A673 (cell line): ENCODE measurements at regions not wholly inside any gene's neighbourhood (a gene's known extent, or its start where the extent isn't known, plus 50 kb on each side); places are given as distances from the start of the nearest gene placed in this dataset.

ENCODE experiments used
- BruUV-seq: library from RNA; stranded (reverse); fragments of 400-500 nt; replicated peaks from 2 replicates; lab custom pipeline; 2021; lab: Mats Ljungman, UMichigan
- CTCF ChIA-PET: fragments of 300-600 bp; sonication (Branson Sonifier 250); formaldehyde crosslinking; loops from one replicate; lab custom pipeline; 2022; ENCODE audit warnings: antibody characterized with exemption; lab: Charles Lee
- POLR2A ChIA-PET: fragments of 300-600 bp; sonication (Branson Sonifier 250); formaldehyde crosslinking; loops from one replicate; lab custom pipeline; 2022; ENCODE audit warnings: antibody characterized with exemption; ENCODE audit not compliant: low non-redundant PET; lab: Charles Lee
- DNase-seq: peaks from one replicate; pipeline ENCODE4 v3.0.0-alpha.2; 2015; ENCODE audit warnings: low spot score
- H3K27ac ChIP-seq: fragments of 200-600 bp; sonication (generic); 2 replicates; pipeline ENCODE4 v1.5.1; 2016; ENCODE audit warnings: mixed run types, low read depth, mild to moderate bottlenecking, mixed read lengths, antibody characterized with exemption, low read length; ENCODE audit not compliant: poor library complexity, severe bottlenecking
- H3K27me3 ChIP-seq: fragments of 200-600 bp; sonication (generic); replicated peaks from 2 replicates; pipeline ENCODE4 v1.6.1; 2017; ENCODE audit warnings: mixed run types, low read depth, mild to moderate bottlenecking, mixed read lengths, antibody characterized with exemption, low read length; ENCODE audit not compliant: insufficient read depth, poor library complexity
- H3K36me3 ChIP-seq: fragments of 200-600 bp; sonication (generic); 2 replicates; pipeline ENCODE4 v1.6.1; 2016; ENCODE audit warnings: mixed run types, mild to moderate bottlenecking, mixed read lengths, antibody characterized with exemption, low read length; ENCODE audit not compliant: insufficient read depth, poor library complexity, severe bottlenecking
- H3K4me1 ChIP-seq: fragments of 200-600 bp; sonication (generic); 2 replicates; pipeline ENCODE4 v1.6.1; 2017; ENCODE audit warnings: mixed run types, mild to moderate bottlenecking, mixed read lengths, antibody characterized with exemption, low read length; ENCODE audit not compliant: insufficient read depth, poor library complexity, severe bottlenecking
- H3K4me3 ChIP-seq: fragments of 200-600 bp; sonication (generic); 2 replicates; pipeline ENCODE4 v1.5.1; 2016; ENCODE audit warnings: low read depth, mixed run types, mild to moderate bottlenecking, mixed read lengths, low read length; ENCODE audit not compliant: poor library complexity, severe bottlenecking
- H3K9me3 ChIP-seq: fragments of 200-600 bp; sonication (generic); 2 replicates; pipeline ENCODE4 v1.6.1; 2016; ENCODE audit warnings: mixed run types, low read depth, mild to moderate bottlenecking, mixed read lengths, antibody characterized with exemption, low read length; ENCODE audit not compliant: poor library complexity, severe bottlenecking
- EZH2 ChIP-seq: fragments of 200-600 bp; sonication (generic); IDR thresholded peaks from 2 replicates; pipeline ENCODE4 v1.6.1; 2017; ENCODE audit warnings: borderline replicate concordance, low read depth, mild to moderate bottlenecking, mixed read lengths, antibody characterized with exemption, low read length; ENCODE audit not compliant: poor library complexity, severe bottlenecking
- intact Hi-C: fragments of 100-400 bp; cut with micrococcal nuclease; formaldehyde crosslinking; loops from one replicate; pipeline ENCODE4 v1.10.0; 2022; ENCODE audit not compliant: unreplicated experiment
- TF ChIP-seq, protein P1 (sequence below): fragments of 300-800, 200-600 bp; sonication (generic); conservative IDR thresholded peaks from 2 replicates; pipeline ENCODE4 v1.5.1; 2017; ENCODE audit warnings: low read depth, mild to moderate bottlenecking, antibody characterized with exemption, low read length, moderate library complexity, mixed read lengths

- CTCF ChIA-PET: no interaction called here
- Histone ChIP-seq H3K36me3 (no peaks in the 10 kb centered on the region), H3K4me1 (no peaks in the 10 kb centered on the region), H3K9me3 (no peaks in the 10 kb centered on the region), H3K27me3 (no peaks in the 10 kb centered on the region), H3K27ac (no peak overlapping the region), H3K4me3 (no peak overlapping the region)
- BruUV-seq: no TSS peak
- POLR2A ChIA-PET: no interaction called here
- DNase-seq: no peak
- TF ChIP-seq, protein P1, sequence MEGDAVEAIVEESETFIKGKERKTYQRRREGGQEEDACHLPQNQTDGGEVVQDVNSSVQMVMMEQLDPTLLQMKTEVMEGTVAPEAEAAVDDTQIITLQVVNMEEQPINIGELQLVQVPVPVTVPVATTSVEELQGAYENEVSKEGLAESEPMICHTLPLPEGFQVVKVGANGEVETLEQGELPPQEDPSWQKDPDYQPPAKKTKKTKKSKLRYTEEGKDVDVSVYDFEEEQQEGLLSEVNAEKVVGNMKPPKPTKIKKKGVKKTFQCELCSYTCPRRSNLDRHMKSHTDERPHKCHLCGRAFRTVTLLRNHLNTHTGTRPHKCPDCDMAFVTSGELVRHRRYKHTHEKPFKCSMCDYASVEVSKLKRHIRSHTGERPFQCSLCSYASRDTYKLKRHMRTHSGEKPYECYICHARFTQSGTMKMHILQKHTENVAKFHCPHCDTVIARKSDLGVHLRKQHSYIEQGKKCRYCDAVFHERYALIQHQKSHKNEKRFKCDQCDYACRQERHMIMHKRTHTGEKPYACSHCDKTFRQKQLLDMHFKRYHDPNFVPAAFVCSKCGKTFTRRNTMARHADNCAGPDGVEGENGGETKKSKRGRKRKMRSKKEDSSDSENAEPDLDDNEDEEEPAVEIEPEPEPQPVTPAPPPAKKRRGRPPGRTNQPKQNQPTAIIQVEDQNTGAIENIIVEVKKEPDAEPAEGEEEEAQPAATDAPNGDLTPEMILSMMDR: no peak
- no peak for TF ChIP-seq EZH2
- intact Hi-C loops: no loop called here
These were observed 88.5 kb upstream of the ELAVL2 start for GRCh38 chr9:23914431-23915003.

- no peak for DNase-seq
- Histone ChIP-seq H3K27me3 (no peaks in the 10 kb centered on the region), H3K9me3 (no peaks in the 10 kb centered on the region), H3K36me3 (no peaks in the 10 kb centered on the region), H3K4me3 (no peak overlapping the region), H3K27ac (no peak overlapping the region), H3K4me1 (no peaks in the 10 kb centered on the region)
- TF ChIP-seq EZH2: no peak
- intact Hi-C loops: no loop called here
- POLR2A ChIA-PET: no interaction called here
- BruUV-seq: no TSS peak
- CTCF ChIA-PET: no interaction called here
These were observed 81.3 kb upstream of the ELAVL2 start for GRCh38 chr9:23907343-23907742.

DNA sequence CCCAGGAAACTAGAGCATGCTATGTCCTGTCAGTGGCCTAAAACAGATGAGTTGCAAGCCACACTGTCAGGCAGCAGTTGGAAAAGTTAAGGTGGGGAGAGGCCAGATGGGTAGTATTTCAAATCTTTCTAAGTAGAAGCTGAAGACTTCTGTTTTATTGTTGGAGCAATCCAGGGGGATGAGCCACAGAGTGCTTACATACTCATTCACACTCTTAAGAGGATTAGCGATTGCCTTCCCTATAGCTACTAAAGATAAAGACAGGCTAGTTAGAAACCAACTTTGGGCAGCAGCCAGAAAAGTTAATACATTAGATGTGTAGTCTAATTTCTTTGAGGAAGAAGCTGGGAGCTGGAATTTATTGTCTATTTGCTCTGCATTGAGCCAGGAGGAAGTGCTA, 61.7 kb upstream of the ELAVL2 start:
- Histone ChIP-seq H3K27me3 (no peaks in the 10 kb centered on the region), H3K27ac (no peak overlapping the region), H3K4me1 (no peaks in the 10 kb centered on the region), H3K9me3 (peaks cover 4% of the 10 kb centered on the region), H3K36me3 (no peaks in the 10 kb centered on the region), H3K4me3 (no peak overlapping the region)
- TF ChIP-seq, protein P1: no peak
- intact Hi-C loops: no loop called here
- ChIA-PET CTCF (no interaction called here), POLR2A (no interaction called here)
- DNase-seq: no peak
- no TSS peak for BruUV-seq
